AG04450 (cell line): ENCODE measurements at regions not wholly inside any gene's neighbourhood (a gene's known extent, or its start where the extent isn't known, plus 50 kb on each side); places are given as distances from the start of the nearest gene placed in this dataset.
"Not testable (repeated sequence)": the region's sequence is repeated elsewhere in the genome, so short reads cannot be mapped to it uniquely, and the experiment has no call there.

Source experiments
- CTCF ChIA-PET: fragments of 300-600, 350-600 bp; formaldehyde crosslinking; extraction: SDS; loops from one replicate; lab custom pipeline; 2022; ENCODE audit warnings: antibody characterized with exemption, inconsistent platforms; lab: Charles Lee
- POLR2A ChIA-PET: fragments of 350-600 bp; formaldehyde crosslinking; extraction: SDS; loops from one replicate; lab custom pipeline; 2021; ENCODE audit warnings: antibody characterized with exemption, inconsistent platforms; lab: Yijun Ruan, JAX
- DNase-seq: peaks from one replicate; pipeline ENCODE4 v3.0.0-alpha.2; 2011; ENCODE audit warnings: low read depth, low spot score
- H3K27ac ChIP-seq: one replicate; pipeline ENCODE4 v1.5.1; 2012; ENCODE audit warnings: low read depth, low read length, control low read depth
- H3K27me3 ChIP-seq: one replicate; pipeline ENCODE4 v1.6.0; 2012; ENCODE audit warnings: low read length; ENCODE audit not compliant: control insufficient read depth, insufficient read depth
- H3K4me3 ChIP-seq: 2 replicates; pipeline ENCODE4 v1.5.1; 2011; ENCODE audit warnings: mild to moderate bottlenecking, low read depth, low read length, control low read depth
- H3K9me3 ChIP-seq: 2 replicates; pipeline ENCODE4 v1.5.1; 2012; ENCODE audit warnings: low read length; ENCODE audit not compliant: control insufficient read depth, insufficient read depth
- CTCF ChIP-seq: IDR thresholded peaks from 2 replicates; pipeline ENCODE4 v1.5.1; 2011; ENCODE audit warnings: low read depth, low read length, control low read depth, inconsistent platforms

GRCh38 chr7:156036153-156036552 lies 223.9 kb upstream of the SHH start:
- ChIA-PET CTCF (no interaction called here), POLR2A (no interaction called here)
- Histone ChIP-seq H3K27me3 (no peaks in the 10 kb centered on the region), H3K27ac (no peak overlapping the region), H3K4me3 (no peak overlapping the region), H3K9me3 (peaks cover 52% of the 10 kb centered on the region)
- DNase-seq = no peak
- TF ChIP-seq CTCF = no peak

GRCh38 chr7:156035387-156035786 lies 223.1 kb upstream of the SHH start:
- H3K27me3 ChIP-seq, CTCF ChIA-PET, POLR2A ChIA-PET, DNase-seq, H3K27ac ChIP-seq, H3K4me3 ChIP-seq: not testable (repeated sequence)
- H3K9me3 ChIP-seq = peaks cover 57% of the 10 kb centered on the region

GRCh38 chr7:156034397-156034796 lies 222.1 kb upstream of the SHH start:
- ChIA-PET POLR2A (no interaction called here), CTCF (no interaction called here)
- Histone ChIP-seq H3K4me3 (no peak overlapping the region), H3K27ac (no peak overlapping the region), H3K27me3 (no peaks in the 10 kb centered on the region), H3K9me3 (peaks cover 57% of the 10 kb centered on the region)
- no peak for TF ChIP-seq CTCF
- DNase-seq = no peak

- DNase-seq = no peak
- no peak overlapping the region for H3K27ac ChIP-seq
- no peaks in the 10 kb centered on the region for H3K27me3 ChIP-seq
- ChIA-PET POLR2A (no interaction called here), CTCF (no interaction called here)
- TF ChIP-seq CTCF = no peak
- peaks cover 53% of the 10 kb centered on the region for H3K9me3 ChIP-seq
- no peak overlapping the region for H3K4me3 ChIP-seq
These were observed 220.7 kb upstream of the SHH start for GRCh38 chr7:156032973-156033372.

DNA sequence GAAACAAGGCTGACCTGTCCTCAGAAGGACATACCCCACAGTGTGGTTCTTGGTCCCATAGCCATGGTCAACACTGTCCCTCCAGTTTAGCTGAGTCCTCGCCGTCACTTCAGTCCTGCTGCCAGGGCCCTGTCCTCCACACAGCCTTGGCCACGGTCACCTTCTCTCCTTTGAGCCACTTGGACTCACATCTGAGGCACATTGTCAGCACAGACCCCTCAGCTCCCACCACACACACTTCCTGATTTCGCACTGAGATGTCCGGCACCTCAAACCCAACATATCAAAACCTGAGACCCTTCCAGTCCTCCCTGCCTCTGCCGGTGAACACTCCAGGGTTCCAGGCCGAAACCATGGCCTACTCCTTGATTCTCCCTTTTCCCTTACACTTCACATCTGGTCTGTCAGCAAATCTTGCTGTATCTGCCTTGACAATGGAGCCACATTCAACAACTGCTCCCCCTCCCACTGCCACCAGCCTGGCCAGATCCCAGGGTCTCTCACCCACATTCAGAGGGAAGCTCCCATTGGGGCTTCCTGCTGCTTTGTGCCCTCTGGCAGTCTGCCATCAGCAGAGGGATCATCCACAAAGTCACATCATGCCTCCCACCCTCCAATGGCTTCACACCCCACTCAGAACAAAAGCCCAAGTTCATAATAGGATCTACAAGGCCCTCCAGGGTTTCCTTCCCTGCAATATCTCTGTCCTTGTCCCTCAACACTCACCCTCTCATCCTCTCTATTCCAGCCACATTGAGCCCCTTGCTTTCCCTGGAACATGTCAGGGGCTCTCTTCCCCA lies 219.6 kb upstream of the SHH start:
- CTCF ChIA-PET = no interaction called here
- Histone ChIP-seq H3K4me3 (no peak overlapping the region), H3K27me3 (no peaks in the 10 kb centered on the region)

More for the DNA sequence above, 219.6 kb upstream of the SHH start:
- POLR2A ChIA-PET = no interaction called here
- TF ChIP-seq CTCF = no peak
- no peak overlapping the region for H3K27ac ChIP-seq
- DNase-seq = no peak
- H3K9me3 ChIP-seq = peaks cover 51% of the 10 kb centered on the region
